Stimulated activated naive CD8-positive, alpha-beta T cell treated with anti-CD3 and anti-CD28 coated beads, Interleukin-15, Interleukin-2, amounts not matched to agents 100 U/mL and 50 U/mL, for 24 hours (primary cell): ENCODE measurements at regions not wholly inside any gene's neighbourhood (a gene's known extent, or its start where the extent isn't known, plus 50 kb on each side); places are given as distances from the start of the nearest gene placed in this dataset.
"Not testable (repeated sequence)": the region's sequence is repeated elsewhere in the genome, so short reads cannot be mapped to it uniquely, and the experiment has no call there.

Experiments
- ATAC-seq: fragments of 150-1000 bp; cut with Tn5 transposase; one replicate; pipeline ENCODE4 v1.10.0; 2021
- DNase-seq: peaks from one replicate; pipeline ENCODE4 v3.0.0; 2021

DNA sequence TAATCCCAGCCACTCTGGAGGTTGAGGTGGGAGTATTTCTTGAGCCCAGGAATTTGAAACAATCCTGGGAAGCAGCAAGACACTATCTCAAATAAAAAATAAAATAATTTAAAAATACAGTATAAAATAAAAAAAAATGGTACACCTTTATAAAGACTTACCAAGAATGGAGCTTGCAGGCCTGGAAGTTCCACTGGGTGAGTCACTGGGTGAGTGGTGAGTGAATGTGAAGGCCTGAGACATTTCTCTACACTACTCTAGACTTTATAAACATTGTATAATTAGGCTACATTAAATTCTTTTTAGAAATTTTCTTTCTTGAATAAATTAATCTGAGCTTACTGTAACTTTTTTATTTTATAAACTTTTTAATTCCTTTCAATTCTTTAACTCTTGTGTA lies 609.1 kb upstream of the BCHE start:
- ATAC-seq (no peak), DNase-seq (no peak)

DNA sequence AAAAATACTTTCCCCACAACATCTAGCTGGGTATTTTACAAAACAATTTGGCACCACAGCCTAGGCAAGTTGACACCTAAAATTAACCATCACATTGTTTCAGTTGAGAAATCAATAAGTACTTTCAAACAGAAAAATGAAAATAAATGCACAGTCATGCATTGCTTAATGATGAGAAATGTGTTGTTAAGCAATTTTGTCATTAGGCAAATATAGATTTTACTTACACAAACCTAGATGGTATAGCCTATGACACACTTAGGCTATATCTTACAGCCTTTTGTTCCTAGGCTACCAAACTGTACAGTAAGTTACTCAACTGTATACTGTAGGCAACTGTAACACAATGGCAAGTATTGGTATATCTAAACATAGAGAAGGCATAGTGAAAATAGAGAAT lies 608.6 kb upstream of the BCHE start:
- ATAC-seq (no peak), DNase-seq (no peak)

DNA sequence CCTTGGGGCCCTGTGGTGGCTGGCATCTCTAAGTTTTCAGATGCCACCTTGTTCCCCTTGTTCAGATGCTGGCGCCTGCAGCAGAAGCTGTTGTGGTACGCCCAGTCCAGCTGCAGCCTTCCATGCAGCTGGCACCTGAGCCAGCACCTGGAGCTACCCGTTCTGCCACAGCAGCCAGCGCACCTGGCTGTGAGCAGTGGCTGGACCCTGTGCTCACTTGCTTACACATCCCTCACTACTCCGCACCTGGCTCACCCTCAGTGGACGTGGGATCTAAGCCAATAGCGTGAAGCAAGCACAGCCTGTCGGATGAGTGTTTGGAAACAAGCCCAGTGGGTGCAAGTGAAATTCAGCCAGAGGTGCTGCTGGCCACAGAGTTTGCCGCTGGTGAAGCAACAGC lies 607.5 kb upstream of the BCHE start:
- ATAC-seq (no peak), DNase-seq (no peak)

DNA sequence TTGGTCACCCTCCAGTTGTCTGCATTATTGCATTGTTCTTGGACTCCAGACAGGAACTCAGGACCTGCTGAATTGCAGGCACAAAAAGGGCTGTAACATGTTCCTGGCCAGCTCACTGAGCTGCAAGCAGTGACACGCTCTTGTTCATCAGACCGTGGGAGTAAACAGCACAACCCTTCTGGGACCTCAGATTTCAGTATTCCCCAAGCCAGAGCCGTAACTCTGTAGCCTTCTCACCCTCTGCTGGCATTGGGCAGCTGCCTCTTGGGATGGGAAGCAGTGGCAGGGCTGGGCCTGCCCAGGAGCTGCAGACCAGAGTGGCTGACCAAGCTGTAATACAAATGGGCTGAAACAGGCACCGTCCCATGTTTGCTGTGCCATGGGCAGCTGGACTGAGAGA lies 607.1 kb upstream of the BCHE start:
- DNase-seq (no peak), ATAC-seq (no peak)

DNA sequence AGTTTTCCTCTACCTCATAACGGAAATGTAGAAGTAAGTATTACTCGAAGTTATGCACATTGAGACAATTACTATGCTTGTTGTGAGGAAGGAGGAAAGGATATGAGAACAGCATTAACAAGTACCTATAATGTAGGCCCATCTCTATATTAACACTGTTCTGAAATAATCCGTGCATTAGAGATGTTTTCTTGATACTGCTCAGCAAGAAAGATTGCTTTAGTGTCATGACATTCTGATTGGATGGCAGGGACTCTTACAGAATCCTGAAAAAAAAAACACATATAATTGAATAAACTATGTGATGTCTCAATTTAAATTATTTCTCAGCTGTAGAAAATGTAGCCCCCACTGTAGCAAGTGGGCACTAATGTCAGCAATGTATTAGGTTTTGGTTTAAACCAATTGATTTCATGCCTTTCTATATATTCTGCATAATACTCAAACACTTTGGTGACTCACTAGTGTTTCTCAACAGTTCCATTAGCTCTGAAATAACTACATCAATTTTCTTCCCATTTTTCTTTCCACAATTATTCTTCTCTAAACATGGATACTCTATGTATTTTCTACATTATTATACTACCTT lies 598.3 kb upstream of the BCHE start:
- DNase-seq: no peak
- no peak for ATAC-seq

DNA sequence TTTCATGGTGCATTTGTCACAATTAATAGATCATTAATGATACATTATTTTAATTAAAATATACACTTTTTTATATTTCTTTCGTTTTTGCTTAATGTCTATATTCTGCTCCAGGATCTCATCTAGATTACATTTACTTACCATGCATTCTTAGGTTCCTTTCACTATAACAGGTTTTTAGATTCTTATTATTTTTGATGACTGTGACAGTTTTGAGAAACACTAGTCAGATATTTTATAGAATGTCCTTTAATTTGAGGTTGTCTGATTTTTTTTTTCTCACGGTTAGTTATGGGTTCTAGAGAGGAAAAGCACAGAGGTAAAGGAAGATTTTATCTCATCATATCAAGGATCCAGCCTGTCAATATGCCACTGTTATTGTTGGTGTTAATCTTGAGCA lies 595.8 kb upstream of the BCHE start:
- ATAC-seq: no peak

DNA sequence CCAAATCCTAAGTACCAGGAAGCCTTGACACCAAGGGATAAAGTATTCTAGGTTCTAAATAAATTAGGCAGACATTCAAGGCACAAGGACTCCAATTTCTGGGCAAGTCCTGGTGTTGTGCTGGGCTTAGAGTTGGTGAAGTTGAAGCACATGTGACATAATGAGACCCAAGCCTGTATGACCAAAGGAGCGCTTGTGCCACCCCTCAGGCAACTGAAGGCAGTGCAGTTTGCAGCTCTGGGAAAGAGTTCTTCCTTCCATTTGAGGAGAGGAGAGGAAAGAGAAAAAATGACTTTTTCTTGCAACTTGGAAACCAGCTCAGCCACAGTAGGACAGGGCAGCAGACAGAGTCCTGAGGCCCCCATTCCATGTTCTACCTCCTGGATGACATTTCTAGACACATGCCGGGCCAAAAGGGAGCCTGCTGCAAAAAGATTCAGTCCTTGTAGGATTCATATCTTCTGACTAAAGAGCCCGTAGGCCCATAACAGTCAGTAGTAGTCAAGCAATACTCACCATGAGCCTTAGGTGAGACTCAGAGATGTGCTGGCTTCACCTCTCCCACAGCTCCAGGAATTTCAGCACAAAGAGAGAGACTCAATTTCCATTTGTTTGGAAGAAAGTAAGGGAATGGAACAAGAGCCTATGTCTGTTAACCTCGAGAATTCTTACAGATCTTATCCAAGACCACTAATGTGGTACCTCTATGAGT lies 588.8 kb upstream of the BCHE start:
- ATAC-seq (no peak), DNase-seq (no peak)

More for the DNA sequence above, 595.8 kb upstream of the BCHE start:
- no peak for DNase-seq

DNA sequence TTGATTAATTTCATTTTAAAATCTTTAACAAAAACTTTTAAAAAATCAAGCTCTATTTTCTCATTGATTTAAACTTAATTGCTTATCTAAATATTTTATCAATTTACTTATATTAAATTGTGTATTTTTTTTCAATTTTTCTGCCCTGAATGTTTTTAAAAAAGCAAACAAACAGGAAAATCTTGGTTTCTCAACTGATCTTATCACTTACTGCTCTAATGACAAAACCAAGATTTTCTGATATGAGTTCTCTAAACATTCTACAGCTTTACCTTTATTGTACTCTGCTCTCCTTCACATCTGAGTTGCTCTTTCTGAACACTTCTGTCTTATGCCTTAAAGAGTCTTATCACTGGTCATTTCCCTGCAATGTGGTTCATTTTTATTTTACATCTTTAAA lies 587.8 kb upstream of the BCHE start:
- no peak for DNase-seq
- no peak for ATAC-seq

DNA sequence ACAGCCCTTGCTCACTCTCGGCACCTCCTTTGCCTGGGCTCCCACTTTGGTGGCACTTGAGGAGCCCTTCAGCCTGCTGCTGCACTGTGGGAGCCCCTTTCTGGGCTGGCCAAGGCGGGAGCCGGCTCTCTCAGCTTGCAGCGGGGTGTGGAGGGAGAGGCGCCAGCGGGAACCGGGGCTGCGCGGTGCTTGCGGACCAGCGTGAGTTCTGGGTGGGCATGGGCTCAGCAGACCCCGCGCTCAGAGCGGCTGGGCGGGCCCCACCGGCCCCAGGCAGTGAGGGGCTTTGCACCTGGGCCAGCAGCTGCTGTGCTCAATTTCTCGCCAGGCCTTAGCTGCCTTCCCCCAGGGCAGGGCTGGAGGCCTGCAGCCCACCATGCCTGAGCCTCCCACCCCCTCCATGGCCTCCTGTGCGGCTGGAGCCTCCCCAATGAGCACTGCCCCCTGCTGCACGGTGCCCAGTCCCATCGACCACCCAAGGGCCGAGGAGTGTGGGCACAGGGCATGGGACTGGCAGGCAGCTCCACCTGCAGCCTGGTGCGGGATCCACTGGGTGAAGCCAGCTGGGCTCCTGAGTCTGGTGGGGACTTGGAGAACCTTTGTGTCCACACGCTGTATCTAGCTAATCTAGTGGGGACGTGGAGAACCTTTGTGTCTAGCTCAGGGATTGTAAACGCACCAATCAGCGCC lies 586.7 kb upstream of the BCHE start:
- ATAC-seq, DNase-seq: not testable (repeated sequence)

DNA sequence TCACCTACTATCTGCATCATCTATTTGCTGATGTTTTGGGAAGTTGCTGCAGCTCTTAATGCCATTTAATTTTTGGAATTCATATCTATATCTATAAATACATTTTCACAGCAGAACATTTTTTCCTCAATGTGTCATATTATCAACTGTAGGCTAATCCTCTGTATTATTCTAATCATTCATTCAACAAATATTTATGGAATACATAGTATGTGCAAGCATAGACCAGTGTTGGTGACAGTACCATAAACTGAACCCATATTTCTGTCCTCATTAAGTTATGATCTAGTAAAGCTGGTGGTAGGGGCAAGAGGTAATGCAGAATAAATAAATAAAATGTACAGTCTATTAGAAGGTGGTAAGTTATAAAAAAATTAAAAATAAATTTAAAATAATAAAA lies 585.3 kb upstream of the BCHE start:
- DNase-seq (no peak), ATAC-seq (no peak)

DNA sequence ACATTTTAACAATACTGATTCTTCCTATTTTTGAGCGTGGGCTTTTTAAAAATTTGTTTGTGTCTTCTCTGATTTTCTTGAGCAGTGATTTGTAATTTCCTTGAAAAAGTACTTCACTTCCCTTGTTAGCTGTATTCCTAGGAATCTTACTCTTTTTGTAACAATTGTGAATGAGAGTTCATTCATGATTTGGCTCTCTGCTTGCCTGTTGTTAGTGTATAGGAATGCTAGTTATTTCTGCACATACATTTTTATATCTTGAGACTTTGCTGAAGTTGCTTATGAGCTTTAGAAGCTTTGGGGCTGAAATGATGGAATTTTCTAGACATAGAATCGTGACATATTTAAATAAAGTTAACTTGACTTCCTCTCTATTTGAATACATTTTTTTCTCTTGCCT lies 582.8 kb upstream of the BCHE start:
- no peak for DNase-seq
- no peak for ATAC-seq

DNA sequence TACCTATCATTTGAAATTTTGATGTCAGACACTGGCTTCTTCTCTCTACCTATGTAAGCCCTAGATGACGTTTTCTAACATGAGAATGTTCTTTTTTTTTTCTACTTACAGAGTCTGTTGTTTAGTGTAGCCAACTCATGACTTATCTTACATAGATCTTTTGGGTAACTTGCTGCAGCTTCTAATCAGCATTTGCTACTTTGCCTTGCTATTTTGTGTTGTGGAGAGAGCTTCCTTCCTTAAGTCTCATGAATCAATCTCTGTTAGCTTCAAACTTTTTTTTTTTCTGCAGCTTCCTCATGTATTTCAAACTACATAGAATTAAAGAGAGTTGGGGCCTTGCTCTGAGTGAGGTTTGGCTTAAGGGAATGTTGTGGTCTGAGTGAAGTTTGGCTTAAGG lies 568.7 kb upstream of the BCHE start:
- no peak for DNase-seq

DNA sequence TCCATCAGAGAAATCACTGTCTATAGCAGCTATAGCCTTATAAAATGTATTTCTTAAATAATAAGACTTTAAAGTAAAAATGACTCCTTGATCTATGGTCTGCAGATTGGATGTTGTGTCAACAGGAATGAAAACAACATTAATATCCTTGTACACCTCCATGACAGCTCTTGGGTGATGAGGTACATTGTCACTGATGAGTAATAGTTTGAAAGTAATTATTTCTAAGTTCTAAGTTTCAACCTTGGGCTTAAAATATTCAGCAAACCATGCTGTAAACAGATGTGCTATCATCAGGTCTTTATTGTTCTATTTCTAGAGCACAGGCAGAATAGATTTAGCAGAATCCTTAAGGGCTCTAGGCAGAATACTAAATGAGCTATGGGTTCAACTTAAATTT lies 568.2 kb upstream of the BCHE start:
- ATAC-seq: no peak
- DNase-seq: no peak

More for the DNA sequence above, 568.7 kb upstream of the BCHE start:
- ATAC-seq: no peak

DNA sequence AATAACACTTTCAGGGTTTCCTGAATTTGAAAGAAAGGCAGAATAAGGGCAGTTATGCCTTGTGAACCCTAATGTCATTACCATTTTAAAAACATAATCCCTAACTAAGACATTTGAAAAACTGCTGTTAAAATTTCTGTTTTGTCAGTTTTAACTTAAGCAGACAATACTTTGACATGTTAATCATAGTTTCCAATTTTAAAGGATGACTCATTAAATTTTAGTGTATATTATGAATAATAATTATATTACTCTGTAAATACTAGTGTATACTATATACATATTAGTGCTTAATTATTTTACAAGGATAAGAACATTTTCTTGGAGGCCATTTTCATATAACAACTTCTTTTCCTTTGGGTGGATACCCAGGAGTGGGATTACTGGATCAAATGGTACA lies 553.1 kb upstream of the BCHE start:
- ATAC-seq (no peak), DNase-seq (no peak)

DNA sequence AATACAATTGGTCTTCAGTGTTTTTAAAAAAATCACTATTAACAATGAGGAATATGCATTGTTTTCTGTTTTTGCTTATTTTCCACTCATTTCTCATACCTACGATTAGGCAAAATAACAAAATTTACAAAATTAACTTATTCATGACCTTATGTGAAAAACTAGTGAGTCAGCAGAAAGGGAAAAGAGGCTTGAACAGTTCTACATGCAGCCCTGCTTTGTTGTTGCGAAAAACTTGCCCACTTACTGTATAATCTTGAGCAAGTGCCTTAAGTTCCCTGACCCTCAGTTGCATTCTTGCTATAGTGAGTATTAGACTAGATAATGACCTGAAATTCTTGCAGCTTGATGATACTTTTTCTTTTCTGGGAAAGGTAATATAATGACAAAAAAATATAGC lies 551.1 kb upstream of the BCHE start:
- no peak for DNase-seq
- ATAC-seq: no peak

DNA sequence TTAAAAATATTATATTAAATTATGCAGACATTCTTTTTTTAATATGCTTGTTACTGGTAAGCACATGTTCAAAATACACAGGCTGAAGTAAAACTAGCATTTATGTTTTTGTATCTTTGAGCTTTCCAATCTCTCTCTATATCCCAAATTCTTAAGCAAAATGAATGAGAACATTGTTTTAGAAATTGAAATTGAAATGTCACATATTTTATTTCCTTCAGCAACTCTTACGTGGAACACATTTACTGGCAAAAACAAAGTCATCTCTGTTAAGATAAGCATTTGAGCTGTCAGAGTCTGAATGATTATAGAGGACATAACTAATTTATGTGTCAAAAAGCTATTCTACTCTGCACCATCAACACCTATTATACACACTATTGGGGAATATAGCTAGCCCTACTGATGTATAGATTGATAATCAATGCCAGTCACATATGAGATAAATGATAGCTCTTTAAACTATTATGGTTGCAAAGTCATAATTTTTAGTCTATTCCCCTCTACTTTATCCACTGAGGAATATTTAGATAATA lies 535.4 kb upstream of the BCHE start:
- ATAC-seq: no peak
- DNase-seq: no peak

DNA sequence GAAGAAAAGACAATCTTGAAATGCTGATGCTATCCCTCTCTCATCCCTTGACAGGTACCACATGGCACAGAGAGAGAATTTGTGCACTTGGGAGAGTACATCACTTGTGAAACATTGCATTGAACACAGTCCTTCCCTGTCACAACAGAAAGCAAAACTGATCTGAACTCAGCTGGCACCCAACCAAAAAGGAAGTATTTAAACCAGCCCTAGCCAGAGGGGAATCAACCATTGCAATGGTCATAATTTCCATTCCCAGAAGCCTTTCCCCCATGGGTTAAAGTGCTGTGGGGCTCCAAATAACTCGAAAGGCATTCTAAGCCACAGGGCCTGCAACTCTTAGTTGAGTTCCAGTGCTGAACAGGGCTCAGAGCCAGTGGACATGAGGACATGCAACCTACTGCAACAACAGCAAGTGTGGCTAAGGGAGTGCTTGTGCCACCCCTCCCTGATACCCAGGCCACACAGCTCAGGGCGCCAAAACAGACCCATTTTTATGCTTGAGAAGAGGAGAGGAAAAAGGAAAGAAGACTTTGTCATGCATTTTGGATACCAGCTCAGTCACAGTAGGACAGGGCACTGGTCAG lies 530.8 kb upstream of the BCHE start:
- ATAC-seq (no peak), DNase-seq (no peak)

DNA sequence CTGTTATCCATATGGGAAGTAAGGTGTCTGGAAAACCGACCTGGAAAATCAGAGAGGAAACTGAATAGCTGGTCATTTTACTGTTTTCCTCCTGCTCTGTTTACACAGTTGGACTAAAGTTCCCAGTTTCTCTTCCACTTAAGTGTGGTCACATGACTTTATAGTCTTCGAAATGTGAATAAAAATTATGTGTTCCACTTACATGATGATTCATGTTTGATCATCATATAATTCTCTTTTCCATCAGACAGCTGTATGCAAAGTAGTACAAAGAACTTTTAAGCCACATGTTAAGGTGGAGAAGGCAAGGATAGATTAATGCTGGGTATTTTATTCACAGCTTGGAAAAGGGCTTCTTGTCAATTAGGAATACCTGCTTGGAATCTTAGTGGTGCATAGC lies 525.5 kb upstream of the BCHE start:
- no peak for DNase-seq
- ATAC-seq: no peak

DNA sequence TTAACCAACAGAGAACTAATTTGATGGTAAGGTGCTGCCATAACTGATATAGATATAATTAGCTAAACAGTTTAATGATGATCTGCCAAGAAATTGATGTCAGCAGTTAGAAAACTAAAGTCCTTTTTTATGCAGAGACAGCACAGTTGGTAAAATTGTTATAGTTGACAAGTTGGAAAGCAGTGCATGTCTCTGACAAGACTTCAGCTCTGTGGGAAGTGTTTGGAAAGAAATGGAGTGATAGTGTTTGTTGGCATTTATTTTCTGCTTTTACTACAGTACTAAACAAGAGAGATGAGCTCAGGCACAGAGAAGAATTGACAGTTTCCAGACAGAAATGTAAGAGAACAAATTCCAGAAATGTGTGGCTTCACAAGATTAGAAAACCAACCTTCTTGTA lies 523.5 kb upstream of the BCHE start:
- DNase-seq (no peak), ATAC-seq (no peak)

DNA sequence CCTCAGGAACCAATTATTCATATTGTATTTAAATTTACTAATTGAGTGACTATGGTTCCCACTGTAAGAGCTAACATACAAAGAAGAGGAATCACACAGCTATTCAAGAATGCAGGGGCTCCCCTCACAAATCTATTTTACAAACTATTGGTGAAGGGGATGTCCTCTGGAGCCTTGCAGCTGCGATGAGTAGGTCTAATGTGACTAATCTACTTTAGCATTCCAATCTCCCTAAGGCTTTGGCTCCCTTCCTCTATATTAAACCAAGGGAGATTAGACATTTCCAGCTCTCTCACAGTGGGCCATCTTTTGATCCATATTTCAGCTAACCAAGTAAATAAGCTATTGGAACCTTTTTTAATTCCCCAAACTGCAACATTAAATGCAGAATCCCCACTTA lies 514.2 kb upstream of the BCHE start:
- DNase-seq (no peak), ATAC-seq (no peak)

DNA sequence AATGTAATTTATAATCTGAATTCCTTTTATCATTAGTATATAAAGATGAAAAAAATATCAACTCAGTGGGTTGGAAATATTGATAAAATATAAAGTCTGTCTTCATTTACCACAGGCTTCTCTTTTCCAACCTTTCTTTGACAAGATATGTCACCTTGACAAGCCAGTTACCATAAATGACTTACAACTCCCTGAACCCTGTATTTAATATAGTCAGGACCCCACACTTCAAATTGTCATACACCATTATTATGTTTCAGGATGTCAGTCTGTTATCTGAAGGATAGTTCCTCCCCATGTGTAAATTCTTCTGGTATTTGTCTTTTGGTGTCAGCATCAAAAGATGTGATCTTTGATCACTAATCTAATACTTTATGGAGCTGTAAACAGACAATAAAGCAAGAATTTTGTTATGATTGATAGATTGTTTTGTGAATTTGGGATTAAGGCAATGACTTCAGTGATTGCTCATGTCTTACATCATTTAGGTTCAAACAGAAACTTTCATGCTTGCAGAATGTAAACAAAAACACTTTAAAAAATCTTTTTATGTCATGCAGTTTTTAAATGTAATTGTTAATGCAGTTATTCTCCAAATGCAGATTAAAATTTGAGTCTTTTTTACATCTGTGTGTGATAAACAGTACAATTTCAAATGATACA lies 503.5 kb upstream of the BCHE start:
- ATAC-seq (no peak), DNase-seq (no peak)

DNA sequence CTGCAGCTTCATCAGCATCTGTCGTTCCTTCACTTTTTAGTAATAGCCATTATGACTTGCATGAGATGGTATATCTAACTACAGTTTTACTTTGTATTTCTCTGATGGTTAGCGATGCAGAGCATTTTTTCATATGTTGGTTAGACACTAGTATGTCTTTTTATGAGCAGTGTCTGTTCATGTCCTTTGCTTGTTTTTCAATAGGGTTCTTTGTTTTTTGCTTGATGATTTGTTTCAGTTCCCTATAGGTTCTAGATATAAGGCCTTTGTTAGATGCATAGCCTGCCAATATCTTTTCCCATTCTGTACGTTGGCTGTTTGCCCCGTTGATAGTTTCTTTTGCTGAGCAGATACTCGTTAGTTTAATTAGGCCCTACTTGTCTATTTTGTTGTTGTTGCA lies 487.2 kb upstream of the BCHE start:
- no peak for ATAC-seq
- no peak for DNase-seq

DNA sequence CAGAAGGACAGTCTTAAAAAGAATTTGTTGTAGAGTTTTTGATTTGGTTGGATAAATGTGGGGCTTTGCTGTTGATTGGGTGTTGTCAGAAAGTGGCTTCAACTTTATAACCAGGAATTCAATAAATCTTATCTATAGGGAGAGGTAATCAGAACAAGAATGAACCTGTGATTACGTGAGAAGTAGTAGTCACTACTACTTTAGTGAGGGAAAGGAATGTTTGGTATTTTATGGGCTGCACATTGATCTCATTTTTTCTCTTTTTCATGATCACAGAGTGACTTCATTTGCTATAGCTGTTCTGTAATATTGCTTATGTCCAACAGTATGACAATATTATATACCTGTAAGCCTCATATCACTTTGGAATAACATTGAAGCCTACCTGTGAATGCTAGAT lies 485.2 kb upstream of the BCHE start:
- ATAC-seq (no peak), DNase-seq (no peak)
